ENCODE measurements at regions not wholly inside any gene's neighbourhood (a gene's known extent, or its start where the extent isn't known, plus 50 kb on each side); places are given as distances from the start of the nearest gene placed in this dataset.

- H3K4me2 ChIP-seq (ENCODE audit: control insufficient read depth, extremely low read depth, insufficient read depth, low read depth, low read length): no peak overlapping the region
- H2AFZ ChIP-seq (ENCODE audit: control insufficient read depth, low read length): no peak overlapping the region
- H3K4me3 ChIP-seq (ENCODE audit: control insufficient read depth in 2 of 3, extremely low read depth in 1 of 3, insufficient read depth in 2 of 3, low read depth in 1 of 3, low read length in 3 of 3): no peak overlapping the region
- H3K36me3 ChIP-seq (ENCODE audit: control insufficient read depth in 2 of 2, extremely low read depth in 1 of 2, insufficient read depth in 2 of 2, low read length in 2 of 2): no peaks in the 10 kb centered on the region
- H3K79me2 ChIP-seq (ENCODE audit: control insufficient read depth, insufficient read depth, low read length): no peaks in the 10 kb centered on the region
- no peaks in the 10 kb centered on the region for H4K20me1 ChIP-seq (ENCODE audit: control insufficient read depth, extremely low read depth, insufficient read depth, low read length)
- H3K9me3 ChIP-seq (ENCODE audit: control insufficient read depth, low read depth, low read length): no peaks in the 10 kb centered on the region
- no peak overlapping the region for H3K27ac ChIP-seq (ENCODE audit: control insufficient read depth, insufficient read depth, low read length)
- no peaks in the 10 kb centered on the region for H3K27me3 ChIP-seq (ENCODE audit: control insufficient read depth, extremely low read depth, insufficient read depth, low read length)
- no peak overlapping the region for H3K9ac ChIP-seq (ENCODE audit: control insufficient read depth, extremely low read depth, insufficient read depth, low read length)
- dilution Hi-C loops (cut with MboI; ENCODE audit: extremely low pct_ligation_motif_present, low sequenced_read_pairs): no loop called here
- no peaks in the 10 kb centered on the region for H3K4me1 ChIP-seq (ENCODE audit: control insufficient read depth, extremely low read depth, insufficient read depth, low read length)
- no peak for DNase-seq (ENCODE audit: low read depth, low spot score)
- TF ChIP-seq EZH2 (IDR thresholded peaks at IDR 0.05; ENCODE audit: low read length): no peak
- no peak for TF ChIP-seq CTCF (optimal IDR thresholded peaks at IDR 0.05 in 1 of 3, IDR thresholded peaks at IDR 0.05 in 1 of 3, conservative IDR thresholded peaks at IDR 0.05 in 1 of 3; ENCODE audit: extremely low read depth in 1 of 3, insufficient read depth in 2 of 3, low read length in 3 of 3)
- no peaks in the 10 kb centered on the region for H3K9me1 ChIP-seq (ENCODE audit: control insufficient read depth, extremely low read depth, insufficient read depth, low read length)
- no peak for FAIRE-seq
Observed at GRCh38 chr19:29265436-29265835, 52.5 kb upstream of the UQCRFS1 start.

GRCh38 chr19:29266001-29266400 is 53.0 kb upstream of the UQCRFS1 start:
- Histone ChIP-seq H3K79me2 (ENCODE audit: control insufficient read depth, insufficient read depth, low read length) (no peaks in the 10 kb centered on the region), H3K4me2 (ENCODE audit: control insufficient read depth, extremely low read depth, insufficient read depth, low read depth, low read length) (no peak overlapping the region), H3K9me1 (ENCODE audit: control insufficient read depth, extremely low read depth, insufficient read depth, low read length) (no peaks in the 10 kb centered on the region), H3K27me3 (ENCODE audit: control insufficient read depth, extremely low read depth, insufficient read depth, low read length) (no peaks in the 10 kb centered on the region), H3K4me3 (ENCODE audit: control insufficient read depth in 2 of 3, extremely low read depth in 1 of 3, insufficient read depth in 2 of 3, low read depth in 1 of 3, low read length in 3 of 3) (no peak overlapping the region), H2AFZ (ENCODE audit: control insufficient read depth, low read length) (no peak overlapping the region), H3K27ac (ENCODE audit: control insufficient read depth, insufficient read depth, low read length) (no peak overlapping the region), H3K36me3 (ENCODE audit: control insufficient read depth in 2 of 2, extremely low read depth in 1 of 2, insufficient read depth in 2 of 2, low read length in 2 of 2) (no peaks in the 10 kb centered on the region), H3K4me1 (ENCODE audit: control insufficient read depth, extremely low read depth, insufficient read depth, low read length) (no peaks in the 10 kb centered on the region), H3K9me3 (ENCODE audit: control insufficient read depth, low read depth, low read length) (no peaks in the 10 kb centered on the region), H4K20me1 (ENCODE audit: control insufficient read depth, extremely low read depth, insufficient read depth, low read length) (no peaks in the 10 kb centered on the region), H3K9ac (ENCODE audit: control insufficient read depth, extremely low read depth, insufficient read depth, low read length) (no peak overlapping the region)
- dilution Hi-C loops (cut with MboI; ENCODE audit: extremely low pct_ligation_motif_present, low sequenced_read_pairs): no loop called here
- FAIRE-seq: no peak
- TF ChIP-seq CTCF (optimal IDR thresholded peaks at IDR 0.05 in 1 of 3, IDR thresholded peaks at IDR 0.05 in 1 of 3, conservative IDR thresholded peaks at IDR 0.05 in 1 of 3; ENCODE audit: extremely low read depth in 1 of 3, insufficient read depth in 2 of 3, low read length in 3 of 3) (no peak), EZH2 (IDR thresholded peaks at IDR 0.05; ENCODE audit: low read length) (no peak)
- DNase-seq (ENCODE audit: low read depth, low spot score): no peak

Measured in keratinocyte (primary cell).